ENCODE measurements at regions not wholly inside any gene's neighbourhood (a gene's known extent, or its start where the extent isn't known, plus 50 kb on each side); places are given as distances from the start of the nearest gene placed in this dataset.
A peak's percentile ranks its signal among the peaks of the same experiment; 100 is the strongest.

DNA sequence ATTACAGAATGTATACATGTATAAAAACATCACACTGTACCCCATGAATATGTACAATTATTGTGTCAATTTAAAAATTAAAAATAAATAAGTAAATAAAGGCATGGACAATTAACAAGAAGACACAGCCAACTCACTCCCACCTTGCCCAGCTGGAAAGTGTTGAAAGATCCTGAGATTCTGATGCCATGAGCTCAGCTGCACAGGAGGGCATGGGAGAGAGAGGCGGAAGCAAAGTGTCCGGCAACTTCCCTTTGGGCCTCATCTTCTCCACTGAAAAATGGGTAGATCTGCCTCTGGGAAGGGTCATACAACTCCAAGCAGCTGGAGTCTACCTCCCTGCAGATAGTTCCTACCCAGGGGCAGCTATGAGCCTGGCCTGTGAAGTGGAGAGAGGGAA is 277.3 kb downstream of the UACA start:
- Histone ChIP-seq H2AFZ (replicated peaks; ENCODE audit: low read length, poor library complexity) (no peak overlapping the region), H2AK5ac (ENCODE audit: low read depth, low read length) (0 out of 2 replicates have a peak overlapping the region, but pooled peaks have one; percentile 6), H3K23ac (ENCODE audit: low read depth, low read length) (peak overlapping the region; percentile 6; the same call in 1 of the 2 replicates), H4K8ac (ENCODE audit: low read depth in 2 of 2, low read length in 2 of 2) (peak overlapping the region; percentile 2 to 27; a peak in 2 of 4 replicates), H3K18ac (ENCODE audit: low read depth, low read length) (peak overlapping the region; percentile 3), H3K4me3 (ENCODE audit: insufficient read depth, low read depth, low read length) (no peak overlapping the region), H3K4ac (ENCODE audit: low read depth, low read length) (peak overlapping the region; percentile 56), H2BK20ac (ENCODE audit: low read depth, low read length) (0 out of 2 replicates have a peak overlapping the region, but pooled peaks have one; percentile 6), H2BK15ac (ENCODE audit: low read depth, low read length) (no peak overlapping the region; the same call in 2 of the 3 replicates), H3K27me3 (ENCODE audit: control insufficient read depth, insufficient read depth, low read length) (peaks cover 22% of the 10 kb centered on the region), H2BK120ac (ENCODE audit: low read depth, low read length) (peak overlapping the region; percentile 5), H3K79me1 (ENCODE audit: low read depth in 1 of 2, low read length in 2 of 2) (no peaks in the 10 kb centered on the region), H3K4me2 (ENCODE audit: low read depth, low read length) (no peak overlapping the region), H3K27ac (ENCODE audit: insufficient read depth, low read length) (no peak overlapping the region), H3K36me3 (ENCODE audit: control insufficient read depth, insufficient read depth, low read length) (no peaks in the 10 kb centered on the region), H4K20me1 (ENCODE audit: insufficient read depth, low read length) (peaks cover 8% of the 10 kb centered on the region), H3K56ac (ENCODE audit: extremely low read depth, insufficient read depth, low read length) (no peak overlapping the region), H3K9me3 (ENCODE audit: control insufficient read depth, insufficient read depth, low read length) (no peaks in the 10 kb centered on the region), H3K9me1 (ENCODE audit: insufficient read depth, low read length) (0 out of 2 replicates have a peak, but pooled peaks cover 6% of the 10 kb centered on the region), H3K9ac (ENCODE audit: low read depth, low read length) (no peak overlapping the region), H2AK9ac (replicated peaks; ENCODE audit: low read depth, low read length, poor library complexity) (no peak overlapping the region), H3K14ac (replicated peaks; ENCODE audit: low read depth, low read length) (no peak overlapping the region; the same call in 1 of the 2 replicates), H4K91ac (ENCODE audit: insufficient read depth, low read depth, low read length) (peak overlapping the region; percentile 53; the same call in 1 of the 2 replicates), H3K4me1 (ENCODE audit: control insufficient read depth, insufficient read depth, low read length) (peaks cover 12% of the 10 kb centered on the region), H4K5ac (ENCODE audit: low read depth, low read length) (no peak overlapping the region), H2BK5ac (ENCODE audit: low read depth, low read length, poor library complexity, severe bottlenecking) (no peak overlapping the region)
- TF ChIP-seq POLR2A (IDR thresholded peaks at IDR 0.05; ENCODE audit: low read depth, low read length): no peak
- no peak for TF ChIP-seq MXI1 (IDR thresholded peaks at IDR 0.05; ENCODE audit: borderline replicate concordance, low read depth, low read length)
- TF ChIP-seq CHD1 (IDR thresholded peaks at IDR 0.05; ENCODE audit: low read depth, low read length): no peak
- no peak for TF ChIP-seq MAZ (IDR thresholded peaks at IDR 0.05; ENCODE audit: borderline replicate concordance, low read depth, low read length)
- no peak for TF ChIP-seq BHLHE40 (IDR thresholded peaks at IDR 0.05; ENCODE audit: low read depth, low read length)
- TF ChIP-seq, protein P1, sequence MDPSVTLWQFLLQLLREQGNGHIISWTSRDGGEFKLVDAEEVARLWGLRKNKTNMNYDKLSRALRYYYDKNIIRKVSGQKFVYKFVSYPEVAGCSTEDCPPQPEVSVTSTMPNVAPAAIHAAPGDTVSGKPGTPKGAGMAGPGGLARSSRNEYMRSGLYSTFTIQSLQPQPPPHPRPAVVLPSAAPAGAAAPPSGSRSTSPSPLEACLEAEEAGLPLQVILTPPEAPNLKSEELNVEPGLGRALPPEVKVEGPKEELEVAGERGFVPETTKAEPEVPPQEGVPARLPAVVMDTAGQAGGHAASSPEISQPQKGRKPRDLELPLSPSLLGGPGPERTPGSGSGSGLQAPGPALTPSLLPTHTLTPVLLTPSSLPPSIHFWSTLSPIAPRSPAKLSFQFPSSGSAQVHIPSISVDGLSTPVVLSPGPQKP (IDR thresholded peaks at IDR 0.05; ENCODE audit: borderline replicate concordance, low read depth, low read length): no peak
- no peak for TF ChIP-seq RCOR1 (IDR thresholded peaks at IDR 0.05; ENCODE audit: insufficient replicate concordance, low read length)
- no peak for TF ChIP-seq CEBPB (IDR thresholded peaks at IDR 0.05; ENCODE audit: low read depth, low read length)
- no peak for TF ChIP-seq NFE2L2 (IDR thresholded peaks at IDR 0.05; ENCODE audit: low read depth, low read length)
- TF ChIP-seq SMC3 (IDR thresholded peaks at IDR 0.05; ENCODE audit: low read depth, low read length): no peak
- TF ChIP-seq, protein P2, sequence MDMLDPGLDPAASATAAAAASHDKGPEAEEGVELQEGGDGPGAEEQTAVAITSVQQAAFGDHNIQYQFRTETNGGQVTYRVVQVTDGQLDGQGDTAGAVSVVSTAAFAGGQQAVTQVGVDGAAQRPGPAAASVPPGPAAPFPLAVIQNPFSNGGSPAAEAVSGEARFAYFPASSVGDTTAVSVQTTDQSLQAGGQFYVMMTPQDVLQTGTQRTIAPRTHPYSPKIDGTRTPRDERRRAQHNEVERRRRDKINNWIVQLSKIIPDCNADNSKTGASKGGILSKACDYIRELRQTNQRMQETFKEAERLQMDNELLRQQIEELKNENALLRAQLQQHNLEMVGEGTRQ (IDR thresholded peaks at IDR 0.05; ENCODE audit: low read depth, low read length): no peak
- no peak for TF ChIP-seq RFX5 (IDR thresholded peaks at IDR 0.05; ENCODE audit: low read depth, low read length)
- no peak for TF ChIP-seq FOS (IDR thresholded peaks at IDR 0.05; ENCODE audit: low read depth, low read length)
- TF ChIP-seq RAD21 (IDR thresholded peaks at IDR 0.05; ENCODE audit: low read length): no peak
- TF ChIP-seq, protein P3, sequence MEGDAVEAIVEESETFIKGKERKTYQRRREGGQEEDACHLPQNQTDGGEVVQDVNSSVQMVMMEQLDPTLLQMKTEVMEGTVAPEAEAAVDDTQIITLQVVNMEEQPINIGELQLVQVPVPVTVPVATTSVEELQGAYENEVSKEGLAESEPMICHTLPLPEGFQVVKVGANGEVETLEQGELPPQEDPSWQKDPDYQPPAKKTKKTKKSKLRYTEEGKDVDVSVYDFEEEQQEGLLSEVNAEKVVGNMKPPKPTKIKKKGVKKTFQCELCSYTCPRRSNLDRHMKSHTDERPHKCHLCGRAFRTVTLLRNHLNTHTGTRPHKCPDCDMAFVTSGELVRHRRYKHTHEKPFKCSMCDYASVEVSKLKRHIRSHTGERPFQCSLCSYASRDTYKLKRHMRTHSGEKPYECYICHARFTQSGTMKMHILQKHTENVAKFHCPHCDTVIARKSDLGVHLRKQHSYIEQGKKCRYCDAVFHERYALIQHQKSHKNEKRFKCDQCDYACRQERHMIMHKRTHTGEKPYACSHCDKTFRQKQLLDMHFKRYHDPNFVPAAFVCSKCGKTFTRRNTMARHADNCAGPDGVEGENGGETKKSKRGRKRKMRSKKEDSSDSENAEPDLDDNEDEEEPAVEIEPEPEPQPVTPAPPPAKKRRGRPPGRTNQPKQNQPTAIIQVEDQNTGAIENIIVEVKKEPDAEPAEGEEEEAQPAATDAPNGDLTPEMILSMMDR (conservative IDR thresholded peaks at IDR 0.05; ENCODE audit: low read depth, low read length): no peak
- TF ChIP-seq MAFK (IDR thresholded peaks at IDR 0.05; ENCODE audit: low read depth, low read length): no peak
- POLR2A ChIA-PET (ENCODE audit: unreplicated experiment): no interaction called here
- WGBS, 2 experiments (ENCODE audit: extremely low coverage in 2 of 2, insufficient read length in 1 of 2): no CpG with 5 or more reads among the region's 2 CpGs
- intact Hi-C loops (cut with micrococcal nuclease) (loop anchor here (2.0 kb wide), 1 partner anchor 389 kb away; the partner anchor contains the start of gene TLE3), in situ Hi-C loops (cut with MboI; ENCODE audit: low sequenced_read_pairs) (loop anchor here (10.0 to 25.0 kb wide), 4 partner anchors 399 to 1011 kb away; partner anchors contain the start of gene TLE3), dilution Hi-C loops (cut with HindIII; ENCODE audit: low sequenced_read_pairs, unreplicated experiment) (no loop called here)
- CTCF ChIA-PET: interaction anchor here (0.5 kb wide), 1 partner anchor 929 kb away, joined by 3 read pairs; no protein-coding TSS in a partner anchor
- ATAC-seq (ENCODE audit: low read depth) (no peak), DNase-seq (no peak)
- no TSS peak for BruUV-seq (replicated peaks)
